ENCODE measurements at regions not wholly inside any gene's neighbourhood (a gene's known extent, or its start where the extent isn't known, plus 50 kb on each side); places are given as distances from the start of the nearest gene placed in this dataset.

DNA sequence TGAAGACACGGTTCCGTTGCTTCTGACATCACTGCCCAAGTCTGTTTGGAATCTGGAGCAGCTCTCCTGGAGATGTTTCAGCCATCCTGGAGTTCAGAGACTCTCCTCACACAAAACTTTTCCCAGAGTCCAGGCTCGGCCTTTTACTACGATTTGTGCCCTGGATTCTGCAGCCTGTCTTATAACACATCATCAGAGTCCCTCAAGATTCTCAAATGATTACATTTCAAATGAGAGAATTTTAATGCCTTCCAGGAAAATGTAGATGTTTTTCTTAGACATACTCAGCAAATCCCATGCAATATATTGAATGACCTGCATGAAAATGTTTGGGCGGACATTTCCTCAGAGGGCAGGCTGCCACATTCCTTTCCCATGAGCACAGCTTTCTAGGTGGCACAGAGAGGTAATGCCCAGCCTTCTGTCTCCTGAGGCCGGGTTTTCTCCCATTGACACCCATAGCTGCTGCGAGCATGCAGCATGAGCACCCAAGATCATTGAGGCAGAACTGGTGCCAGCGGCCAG lies 129.1 kb downstream of the SNX19 start:
- TF ChIP-seq, protein P1, sequence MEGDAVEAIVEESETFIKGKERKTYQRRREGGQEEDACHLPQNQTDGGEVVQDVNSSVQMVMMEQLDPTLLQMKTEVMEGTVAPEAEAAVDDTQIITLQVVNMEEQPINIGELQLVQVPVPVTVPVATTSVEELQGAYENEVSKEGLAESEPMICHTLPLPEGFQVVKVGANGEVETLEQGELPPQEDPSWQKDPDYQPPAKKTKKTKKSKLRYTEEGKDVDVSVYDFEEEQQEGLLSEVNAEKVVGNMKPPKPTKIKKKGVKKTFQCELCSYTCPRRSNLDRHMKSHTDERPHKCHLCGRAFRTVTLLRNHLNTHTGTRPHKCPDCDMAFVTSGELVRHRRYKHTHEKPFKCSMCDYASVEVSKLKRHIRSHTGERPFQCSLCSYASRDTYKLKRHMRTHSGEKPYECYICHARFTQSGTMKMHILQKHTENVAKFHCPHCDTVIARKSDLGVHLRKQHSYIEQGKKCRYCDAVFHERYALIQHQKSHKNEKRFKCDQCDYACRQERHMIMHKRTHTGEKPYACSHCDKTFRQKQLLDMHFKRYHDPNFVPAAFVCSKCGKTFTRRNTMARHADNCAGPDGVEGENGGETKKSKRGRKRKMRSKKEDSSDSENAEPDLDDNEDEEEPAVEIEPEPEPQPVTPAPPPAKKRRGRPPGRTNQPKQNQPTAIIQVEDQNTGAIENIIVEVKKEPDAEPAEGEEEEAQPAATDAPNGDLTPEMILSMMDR (IDR thresholded peaks at IDR 0.05), result no peak
- TF ChIP-seq POLR2A (IDR thresholded peaks at IDR 0.05), result no peak
